NCI-H748 treated with DMSO at 0.1 percent for 48 hours (cell line): ENCODE measurements at regions not wholly inside any gene's neighbourhood (a gene's known extent, or its start where the extent isn't known, plus 50 kb on each side); places are given as distances from the start of the nearest gene placed in this dataset.

Experiments
- DNase-seq: peaks from one replicate; lab custom pipeline; 2025; lab: John Stamatoyannopoulos, UW

- DNase-seq, result no peak
These were observed 50.5 kb upstream of the POU2AF2 start for GRCh38 chr11:111194860-111195568.

- DNase-seq, result no peak
These were observed 51.5 kb upstream of the POU2AF2 start for GRCh38 chr11:111193924-111194490.

- no peak for DNase-seq
These were observed 56.1 kb upstream of the POU2AF2 start for GRCh38 chr11:111189466-111189865.

GRCh38 chr11:111186308-111186915 is 59.1 kb upstream of the POU2AF2 start:
- no peak for DNase-seq

- no peak for DNase-seq
These were observed 60.3 kb upstream of the POU2AF2 start for GRCh38 chr11:111185266-111185665.

- no peak for DNase-seq
These were observed 61.8 kb upstream of the POU2AF2 start for GRCh38 chr11:111183706-111184105.

- no peak for DNase-seq
These were observed 66.2 kb upstream of the POU2AF2 start for GRCh38 chr11:111179184-111179910.

GRCh38 chr11:111177037-111177871 is 68.3 kb upstream of the POU2AF2 start:
- no peak for DNase-seq

GRCh38 chr11:111176603-111177002 is 68.9 kb upstream of the POU2AF2 start:
- no peak for DNase-seq

GRCh38 chr11:111173221-111173620 is 72.3 kb upstream of the POU2AF2 start:
- no peak for DNase-seq

- no peak for DNase-seq
These were observed 73.1 kb upstream of the POU2AF2 start for GRCh38 chr11:111172321-111172862.

GRCh38 chr11:111170761-111171379 is 74.7 kb upstream of the POU2AF2 start:
- no peak for DNase-seq

- DNase-seq, result no peak
These were observed 76.2 kb upstream of the POU2AF2 start for GRCh38 chr11:111169367-111169766.

GRCh38 chr11:111168871-111169270 is 76.7 kb upstream of the POU2AF2 start:
- DNase-seq, result no peak

- DNase-seq, result no peak
These were observed 77.9 kb upstream of the POU2AF2 start for GRCh38 chr11:111167666-111168065.

GRCh38 chr11:111166598-111166997 is 78.9 kb upstream of the POU2AF2 start:
- DNase-seq, result no peak

GRCh38 chr11:111162305-111162704 is 83.2 kb upstream of the POU2AF2 start:
- no peak for DNase-seq

GRCh38 chr11:111157571-111157970 is 88.0 kb upstream of the POU2AF2 start:
- DNase-seq, result no peak

GRCh38 chr11:111155021-111155420 is 90.5 kb upstream of the POU2AF2 start:
- DNase-seq, result no peak

- DNase-seq, result no peak
These were observed 92.3 kb upstream of the POU2AF2 start for GRCh38 chr11:111153194-111153593.

- no peak for DNase-seq
These were observed 96.6 kb upstream of the POU2AF2 start for GRCh38 chr11:111148953-111149352.
